ENCODE measurements at regions not wholly inside any gene's neighbourhood (a gene's known extent, or its start where the extent isn't known, plus 50 kb on each side); places are given as distances from the start of the nearest gene placed in this dataset.

DNA sequence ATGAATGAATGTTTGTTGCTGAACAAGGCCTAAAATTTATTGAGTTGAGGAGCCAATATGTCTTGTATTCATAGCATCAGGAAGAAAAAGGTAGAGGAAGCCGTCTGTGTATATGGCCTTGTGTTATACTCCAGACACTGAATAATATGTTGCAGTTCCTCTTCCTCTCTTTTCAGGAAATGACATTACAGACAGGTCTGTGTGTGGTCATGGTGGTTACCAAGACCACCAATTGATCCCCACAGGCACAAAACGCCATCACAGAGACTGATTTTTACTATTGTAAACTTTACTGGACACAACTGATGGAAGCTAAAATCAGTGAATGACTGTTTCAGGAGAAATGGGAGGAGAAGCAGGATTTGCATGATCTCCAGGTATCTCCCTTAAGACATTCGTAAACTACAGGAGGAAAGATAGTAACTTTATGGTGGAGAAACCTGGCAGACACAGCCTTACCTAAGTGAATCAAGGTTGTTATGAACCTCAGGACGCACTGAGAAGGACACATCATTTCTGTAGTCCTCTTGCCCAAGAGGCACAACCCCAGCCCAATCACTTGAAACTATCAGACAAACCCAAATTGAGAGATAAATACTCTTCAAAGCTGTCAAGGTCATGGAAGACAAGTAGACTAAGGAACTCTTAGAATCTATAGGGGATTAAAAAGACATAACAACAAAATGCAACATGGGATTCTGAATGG lies 334.1 kb upstream of the RGS6 start:
- DNase-seq (ENCODE audit: low spot score), result no peak

DNA sequence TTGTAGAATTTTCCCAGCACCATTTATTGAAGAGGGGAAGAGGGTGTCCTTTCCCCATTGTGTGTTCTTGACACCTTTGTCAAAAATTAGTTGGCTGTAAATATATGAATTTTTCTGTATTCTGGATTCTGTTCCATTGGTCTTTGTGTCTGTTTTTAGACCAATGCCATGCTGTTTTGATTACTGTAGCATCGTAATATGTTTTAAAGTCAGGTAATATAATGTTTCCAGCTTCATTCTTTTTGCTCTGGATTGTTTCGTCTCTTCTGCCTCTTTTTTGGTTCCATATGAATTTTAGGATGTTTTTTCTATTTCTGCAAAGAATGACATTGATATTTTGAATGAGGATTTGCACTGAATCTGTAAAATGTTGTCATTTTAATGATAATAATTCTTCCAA lies 331.9 kb upstream of the RGS6 start:
- no peak for DNase-seq (ENCODE audit: low spot score)

DNA sequence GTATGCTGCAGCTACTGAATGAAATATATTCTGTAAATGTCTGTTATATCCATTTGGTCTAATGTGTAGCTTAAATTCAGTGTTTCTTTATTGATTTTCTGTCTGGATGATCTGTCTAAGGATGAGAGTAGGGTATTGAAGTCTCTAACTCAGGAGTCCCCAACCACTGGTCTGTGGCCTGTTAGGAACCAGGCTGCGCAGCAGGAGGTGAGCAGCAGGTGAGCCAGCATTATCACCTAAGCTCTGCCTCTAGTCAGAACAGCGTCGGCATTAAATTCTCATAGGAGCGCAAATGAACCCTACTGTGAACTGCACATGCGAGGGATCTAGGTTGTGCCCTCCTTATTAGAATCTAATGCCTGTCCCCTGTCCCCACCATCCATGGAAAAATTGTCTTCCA lies 329.7 kb upstream of the RGS6 start:
- DNase-seq (ENCODE audit: low spot score), result no peak

DNA sequence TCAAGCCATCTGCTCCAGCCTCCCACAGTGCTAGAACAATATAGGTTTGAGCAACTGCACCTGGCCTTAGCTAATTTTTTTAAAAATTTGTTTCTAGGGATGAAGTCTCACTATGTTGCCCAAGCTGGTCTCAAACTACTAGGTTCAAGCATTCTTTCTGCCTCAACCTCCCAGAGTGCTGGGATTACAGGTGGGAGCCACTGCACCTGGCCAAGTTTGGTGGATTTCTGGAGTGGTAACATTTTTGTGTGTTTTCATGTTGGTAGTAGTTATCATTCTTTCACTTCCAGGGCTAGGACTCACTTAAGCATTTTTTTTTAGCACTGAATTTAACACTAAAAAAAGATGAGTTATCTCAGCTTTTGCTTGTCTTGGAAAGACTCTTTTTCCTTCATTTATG lies 328.0 kb upstream of the RGS6 start:
- no peak for DNase-seq (ENCODE audit: low spot score)

DNA sequence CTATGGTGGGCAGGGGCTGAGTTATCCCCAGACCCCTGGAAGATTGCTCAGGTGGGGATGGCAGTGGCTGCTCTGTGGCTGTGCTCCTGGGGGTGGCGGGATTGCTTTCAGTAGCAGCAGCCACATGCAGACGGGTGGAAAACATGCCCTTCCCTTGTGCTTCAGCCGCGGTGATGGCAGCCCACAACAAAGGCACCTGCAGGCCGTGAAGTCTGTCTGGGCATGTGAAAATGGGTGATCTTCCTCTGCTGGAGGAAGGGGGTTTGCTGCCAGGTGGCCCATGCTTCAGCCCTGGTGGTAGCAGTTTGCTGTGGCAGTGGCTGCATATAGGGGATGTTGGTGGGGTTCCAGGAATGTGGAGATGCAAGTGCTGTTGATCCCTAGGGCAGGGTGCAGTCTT lies 326.2 kb upstream of the RGS6 start:
- DNase-seq (ENCODE audit: low spot score), result no peak

DNA sequence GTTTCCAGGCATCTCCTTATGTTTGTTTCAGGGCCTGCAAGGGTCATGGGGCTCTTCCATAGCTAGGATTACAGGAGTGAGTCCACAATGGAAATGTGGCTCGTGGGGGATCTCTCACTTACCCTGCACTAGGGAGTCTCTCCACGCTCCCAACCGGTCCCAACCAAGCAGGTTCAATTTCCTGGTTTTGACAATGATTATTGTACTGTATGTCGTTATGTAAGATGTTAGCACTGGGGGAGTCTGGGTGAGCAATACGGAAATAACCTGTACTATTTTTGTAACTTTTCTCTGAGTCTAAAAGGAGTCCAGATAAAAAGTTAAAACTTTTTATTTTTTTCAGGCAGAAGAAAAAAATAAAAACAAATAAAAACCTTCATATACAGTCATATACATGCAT lies 325.7 kb upstream of the RGS6 start:
- no peak for DNase-seq (ENCODE audit: low spot score)

DNA sequence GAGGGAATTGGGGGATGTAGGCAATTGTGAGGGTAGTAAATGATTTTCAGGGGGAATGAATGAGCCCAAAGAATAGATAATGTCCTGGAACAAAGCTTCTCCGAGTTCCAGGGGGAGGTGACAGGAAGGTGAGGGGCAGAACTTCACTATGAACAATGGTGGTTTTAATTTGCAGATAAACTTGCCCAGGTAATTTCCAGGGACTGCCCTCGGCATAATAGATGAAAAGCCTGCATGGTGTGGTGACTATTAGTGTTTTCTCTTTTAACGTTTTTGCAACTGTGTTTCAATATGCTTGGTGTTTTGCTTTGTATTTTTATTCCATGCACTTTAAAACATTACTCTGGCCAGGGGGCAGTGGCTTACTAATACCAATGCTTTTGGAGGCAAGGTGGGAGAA lies 325.2 kb upstream of the RGS6 start:
- DNase-seq (ENCODE audit: low spot score), result no peak

DNA sequence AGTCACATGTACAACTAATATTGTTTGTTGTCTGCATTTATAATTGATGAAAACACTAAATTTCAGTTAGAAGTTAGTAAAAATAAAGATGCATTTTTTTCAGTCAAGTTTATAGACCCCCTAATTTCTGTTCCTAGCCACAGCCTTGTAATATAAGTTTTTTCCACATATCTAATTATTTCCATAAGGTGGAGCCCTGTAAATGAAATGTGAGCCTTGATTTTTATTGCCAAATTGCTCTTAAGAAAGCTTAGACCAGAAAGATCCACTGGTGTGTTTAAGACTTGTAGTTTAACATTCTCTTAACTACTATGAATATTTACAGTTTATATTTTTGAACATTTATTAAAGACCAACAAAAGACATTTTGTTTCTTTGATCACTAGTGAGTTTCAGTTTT lies 322.1 kb upstream of the RGS6 start:
- DNase-seq (ENCODE audit: low spot score), result no peak

DNA sequence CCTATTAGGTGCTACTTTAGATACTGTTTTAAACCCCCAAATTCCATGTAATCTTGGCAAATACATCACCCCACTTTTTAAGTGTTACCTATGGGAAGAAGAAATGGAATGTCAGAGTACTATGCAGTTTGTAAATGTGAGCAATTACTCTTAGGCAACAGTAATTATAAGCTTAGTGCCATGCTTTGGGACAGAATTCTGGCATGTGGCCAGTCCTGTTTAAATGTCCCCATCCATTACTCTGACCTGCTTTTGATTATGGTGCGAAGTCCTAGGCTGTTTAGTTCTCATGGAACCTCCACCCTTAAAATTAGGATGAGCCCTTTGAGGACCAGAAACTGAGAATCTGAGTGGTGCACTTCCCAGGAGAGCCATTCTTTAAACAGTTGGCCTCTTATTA lies 321.4 kb upstream of the RGS6 start:
- no peak for DNase-seq (ENCODE audit: low spot score)

DNA sequence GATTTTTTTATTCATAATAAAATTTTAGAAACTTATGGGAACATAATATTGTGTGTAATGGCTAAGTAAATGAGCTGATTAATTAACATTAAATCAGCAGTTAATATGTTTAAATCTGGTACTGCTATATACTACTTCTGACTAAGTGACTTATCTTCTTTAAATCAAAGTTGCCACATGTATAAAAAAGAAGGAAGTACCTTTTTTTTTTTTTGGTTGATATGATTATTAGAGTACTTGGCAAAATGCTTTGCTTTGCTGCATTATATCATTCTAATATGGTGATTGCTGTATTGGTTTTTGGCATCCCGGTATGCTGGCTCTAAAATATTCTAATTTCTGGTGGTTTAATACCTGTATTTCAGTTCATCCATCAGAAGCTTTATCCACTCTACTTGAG lies 319.1 kb upstream of the RGS6 start:
- DNase-seq (ENCODE audit: low spot score), result no peak

DNA sequence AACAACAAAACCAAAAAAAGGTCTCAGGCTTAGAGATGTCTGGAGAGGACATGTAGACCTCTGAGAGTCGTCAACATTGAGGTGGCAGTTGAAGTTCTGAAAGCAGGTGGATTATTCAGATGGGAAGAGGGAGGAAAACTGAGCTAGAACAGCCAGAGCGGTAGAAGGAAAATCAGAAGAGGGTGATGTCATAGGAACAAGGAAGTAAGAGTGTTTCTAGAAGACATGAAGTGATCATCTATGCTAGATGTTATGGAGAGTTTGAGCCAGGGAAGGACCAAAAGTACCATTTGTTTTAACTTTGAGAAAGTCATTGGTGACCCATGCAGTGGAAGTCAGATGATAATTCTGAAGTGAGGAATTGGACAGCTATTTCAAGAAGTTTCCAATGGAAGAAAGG lies 316.2 kb upstream of the RGS6 start:
- no peak for DNase-seq (ENCODE audit: low spot score)

DNA sequence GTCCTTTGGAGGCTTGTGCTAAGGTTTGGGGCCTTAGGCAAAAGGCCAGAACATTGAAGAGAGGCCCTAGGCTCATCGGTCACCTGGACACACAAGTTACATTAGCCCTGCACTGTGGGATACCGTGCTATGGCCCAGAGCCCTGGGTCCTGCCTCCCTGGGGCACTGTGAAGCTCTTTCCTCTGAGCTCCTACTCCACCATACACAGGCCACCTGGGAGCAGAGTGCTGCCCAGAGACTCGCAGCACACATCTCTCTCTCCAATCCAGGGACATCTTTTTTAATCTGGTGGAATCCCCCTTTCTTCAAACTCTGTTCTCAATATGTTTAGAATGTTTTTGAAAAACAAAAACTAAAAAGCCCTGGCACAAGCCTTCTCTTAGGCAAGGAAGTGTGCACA lies 314.2 kb upstream of the RGS6 start:
- DNase-seq (ENCODE audit: low spot score), result no peak

DNA sequence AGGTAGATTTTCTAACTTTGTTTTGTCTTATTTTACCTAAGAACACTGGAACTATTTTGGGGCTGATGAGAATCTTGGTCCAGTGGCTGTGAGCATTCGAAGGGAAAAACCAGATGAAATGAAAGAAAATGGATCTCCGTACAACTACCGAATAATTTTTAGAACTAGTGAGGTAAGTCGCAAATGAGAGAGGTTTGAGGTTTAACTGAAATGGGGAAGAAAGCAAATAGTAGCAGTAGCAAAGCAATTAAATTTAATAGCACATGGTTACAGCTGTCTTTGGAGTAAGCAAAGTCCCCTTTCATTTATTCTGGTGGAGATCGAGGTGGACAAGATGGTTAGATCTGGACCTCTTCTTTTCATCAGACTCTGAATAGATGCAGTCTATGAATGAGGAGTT lies 313.5 kb upstream of the RGS6 start:
- no peak for DNase-seq (ENCODE audit: low spot score)

DNA sequence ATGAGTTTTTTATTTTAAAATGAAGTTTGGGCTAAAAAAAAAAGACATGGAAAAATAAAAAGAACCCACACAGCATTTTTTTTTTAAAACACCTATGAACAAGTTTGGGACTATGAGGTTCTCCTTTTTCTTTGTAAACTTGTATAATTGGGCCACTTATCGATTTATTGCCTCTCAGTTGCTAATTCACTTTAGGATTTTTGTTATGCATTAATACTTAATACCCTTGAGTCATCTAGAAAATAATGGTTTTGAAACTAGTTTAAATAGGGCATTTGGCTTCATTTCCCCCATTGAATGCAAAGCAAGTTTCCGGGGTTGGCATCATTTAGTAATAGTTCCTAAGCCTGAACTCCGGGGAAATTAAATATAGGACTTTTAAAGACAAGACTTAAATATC lies 312.8 kb upstream of the RGS6 start:
- DNase-seq (ENCODE audit: low spot score), result no peak

DNA sequence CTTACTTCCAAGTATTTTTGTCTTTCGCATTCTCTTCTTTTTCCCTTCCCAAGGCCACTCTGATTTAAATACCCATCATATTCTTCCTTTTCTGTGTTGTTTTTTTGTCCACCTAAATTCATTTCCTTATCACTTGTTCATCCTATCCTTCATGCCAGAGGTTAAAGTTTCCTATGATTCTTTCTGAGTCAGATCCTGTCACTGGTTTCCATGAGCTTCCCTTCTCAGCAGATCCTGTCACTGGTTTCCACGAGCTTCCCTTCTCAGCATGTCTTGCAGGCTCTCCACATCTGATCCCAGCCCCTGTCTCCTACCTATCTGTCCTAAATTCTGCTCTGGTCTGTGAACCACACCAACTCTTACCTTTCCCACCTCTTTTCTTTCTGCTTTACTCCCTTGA lies 311.8 kb upstream of the RGS6 start:
- no peak for DNase-seq (ENCODE audit: low spot score)

DNA sequence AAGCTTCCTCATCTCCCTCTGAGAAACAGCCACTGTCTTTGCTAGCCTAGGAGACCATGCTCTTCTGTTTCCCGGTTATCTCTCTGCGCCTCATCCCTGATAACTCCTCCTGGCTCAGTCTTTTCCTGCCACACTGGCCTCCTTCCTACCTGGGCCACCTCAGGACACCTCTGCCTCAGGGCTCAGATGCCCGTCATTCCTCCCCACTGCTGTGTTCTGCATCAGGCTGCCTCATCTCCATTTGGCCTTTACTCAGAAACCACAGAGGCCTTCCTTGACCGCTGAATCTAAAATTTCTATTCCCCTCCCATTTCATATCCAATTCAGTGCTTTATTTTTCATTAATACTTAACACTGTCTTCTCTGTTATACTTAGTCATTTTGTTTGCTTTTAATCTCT lies 311.0 kb upstream of the RGS6 start:
- no peak for DNase-seq (ENCODE audit: low spot score)

DNA sequence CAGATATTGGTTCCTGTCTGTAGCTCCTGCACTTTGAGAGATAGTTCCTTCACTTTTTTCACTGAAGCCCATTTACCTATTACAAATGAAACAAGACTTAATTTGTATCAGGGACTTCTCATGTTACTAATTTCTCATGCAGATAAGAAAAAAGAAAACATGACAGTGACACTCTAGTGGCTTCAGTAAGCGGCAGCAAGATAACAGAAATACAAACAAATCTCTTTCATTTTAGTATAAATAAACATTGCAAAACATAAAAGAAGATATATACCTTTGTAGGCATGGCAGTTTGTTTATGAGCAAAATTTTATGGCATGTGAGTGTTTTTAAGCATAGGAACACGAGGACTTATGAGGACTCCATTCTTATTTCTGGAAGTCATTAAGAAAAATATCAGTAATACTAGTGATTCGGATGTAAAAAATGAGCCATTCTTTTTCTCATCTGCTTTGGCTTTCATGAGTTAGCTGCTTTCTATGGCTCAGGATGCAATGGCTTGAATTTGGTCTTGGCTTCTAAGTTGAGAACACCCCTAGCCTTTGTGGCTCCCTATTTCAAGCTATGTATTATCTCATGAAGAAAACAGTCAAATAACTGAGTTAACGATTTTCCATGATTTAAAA lies 310.1 kb upstream of the RGS6 start:
- DNase-seq (ENCODE audit: low spot score), result no peak

DNA sequence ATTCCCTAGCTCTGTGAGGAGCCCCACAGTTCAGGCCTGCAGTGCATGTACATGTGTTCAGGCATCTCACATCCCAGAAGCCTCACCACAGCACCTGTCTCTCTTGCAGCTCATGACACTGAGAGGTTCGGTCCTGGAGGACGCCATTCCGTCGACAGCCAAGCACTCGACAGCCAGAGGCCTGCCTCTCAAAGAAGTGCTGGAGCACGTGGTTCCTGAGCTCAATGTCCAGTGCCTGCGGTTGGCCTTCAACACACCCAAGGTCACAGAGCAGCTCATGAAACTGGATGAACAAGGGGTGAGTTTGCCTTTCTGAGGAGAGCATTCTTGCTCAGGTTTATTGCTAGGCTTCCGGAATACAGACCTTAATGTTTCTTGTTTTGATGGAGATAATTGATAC lies 308.3 kb upstream of the RGS6 start:
- DNase-seq (ENCODE audit: low spot score), result no peak

DNA sequence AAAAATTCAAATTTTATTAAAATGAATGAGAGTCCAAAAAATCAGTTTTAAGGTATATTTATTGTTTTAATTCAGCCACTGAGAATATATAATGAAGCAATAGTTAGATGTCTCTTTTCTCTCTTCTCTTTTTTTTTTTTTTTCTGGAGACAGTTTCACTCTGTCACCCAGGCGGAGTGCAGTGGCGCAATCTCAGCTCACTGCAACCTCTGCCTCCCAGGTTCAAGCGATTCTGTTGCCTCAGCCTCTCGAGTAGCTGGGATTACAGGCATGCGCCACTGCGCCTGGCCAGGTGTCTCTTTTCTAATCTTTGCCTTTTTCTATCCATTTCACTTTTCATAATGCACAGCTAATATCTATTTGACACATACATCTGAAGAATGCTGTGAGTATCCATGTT lies 307.1 kb upstream of the RGS6 start:
- no peak for DNase-seq (ENCODE audit: low spot score)

DNA sequence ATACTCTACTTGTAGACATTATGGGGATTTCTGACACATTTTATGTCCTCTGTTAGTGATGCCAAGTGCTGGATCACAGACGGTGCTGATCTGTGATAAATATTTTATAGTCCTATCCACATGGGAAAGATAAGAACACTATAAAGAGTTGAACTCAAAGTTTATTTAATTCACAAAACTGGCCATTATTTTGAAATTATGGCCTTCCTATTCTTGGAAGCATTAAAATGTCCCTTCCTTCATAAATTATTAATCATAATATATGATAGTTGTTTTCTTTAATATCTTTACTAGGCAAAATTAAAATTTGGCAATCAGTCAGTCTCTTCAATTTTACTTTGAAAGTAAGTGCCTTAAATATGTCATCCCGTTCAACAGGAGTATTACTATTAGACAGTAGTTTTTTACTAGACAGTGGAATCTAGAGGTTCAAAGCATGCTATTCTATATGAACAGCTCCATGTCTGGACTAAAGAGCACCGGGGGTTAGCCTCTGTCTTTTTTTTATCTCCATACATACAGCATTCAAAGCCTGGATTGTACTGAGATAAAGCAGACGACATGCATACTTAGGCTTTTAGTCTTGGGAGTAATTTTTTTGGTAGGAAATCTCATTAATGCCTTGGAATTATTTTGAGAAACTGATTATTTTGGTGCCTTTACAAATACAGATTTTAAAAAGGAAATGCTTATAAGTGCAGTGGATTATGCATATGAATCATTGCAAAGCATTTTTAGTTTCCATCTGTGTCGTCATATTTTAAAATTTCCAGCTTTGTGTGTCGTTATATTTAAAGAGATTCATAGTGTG lies 306.1 kb upstream of the RGS6 start:
- DNase-seq (ENCODE audit: low spot score), result peak; percentile 27

DNA sequence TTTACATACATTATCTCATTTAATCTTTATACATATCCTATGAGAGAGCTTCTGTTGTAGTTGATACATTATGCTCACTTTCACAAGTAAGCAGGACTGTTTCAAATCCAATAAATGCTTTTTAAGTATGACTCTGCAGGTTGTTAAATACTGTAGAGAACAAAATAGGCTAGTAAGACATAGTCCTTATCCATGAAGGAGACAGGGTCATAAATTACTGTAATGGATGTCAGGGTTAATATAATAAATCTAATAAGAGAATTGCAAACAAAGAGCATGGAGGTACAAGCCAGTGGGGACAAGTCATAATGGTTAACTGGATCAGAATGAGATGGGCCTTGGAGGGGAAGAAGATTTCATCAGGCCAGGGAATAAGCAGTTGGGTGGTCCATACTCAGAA lies 303.8 kb upstream of the RGS6 start:
- DNase-seq (ENCODE audit: low spot score), result peak; percentile 83

DNA sequence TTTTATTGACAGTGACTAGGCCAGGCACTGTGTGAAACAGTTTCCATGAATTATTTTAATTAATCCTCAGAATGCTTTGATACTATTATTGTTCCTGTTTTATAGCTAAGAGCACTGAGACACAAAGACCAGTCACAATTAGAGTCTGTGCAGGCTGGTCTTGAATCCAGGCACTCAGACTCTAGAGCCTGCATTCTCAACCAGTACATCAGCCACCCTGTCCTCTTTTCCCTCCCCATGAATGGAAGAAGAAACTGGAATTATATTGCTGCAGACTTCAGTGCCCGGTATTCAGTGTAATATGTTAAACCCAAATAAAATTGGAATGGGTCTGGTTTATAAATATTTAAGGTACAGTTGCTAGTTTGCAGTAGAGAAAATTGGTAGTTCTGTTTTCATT lies 303.0 kb upstream of the RGS6 start:
- DNase-seq (ENCODE audit: low spot score), result no peak

All from SK-N-DZ (cell line).